ENCODE measurements at regions not wholly inside any gene's neighbourhood (a gene's known extent, or its start where the extent isn't known, plus 50 kb on each side); places are given as distances from the start of the nearest gene placed in this dataset.
"Not testable (repeated sequence)": the region's sequence is repeated elsewhere in the genome, so short reads cannot be mapped to it uniquely, and the experiment has no call there.

- TF ChIP-seq CTCF (IDR thresholded peaks at IDR 0.05; ENCODE audit: low read depth, low read length) = no peak
Observed at GRCh38 chr18:1542230-1542774, 637.6 kb downstream of the ADCYAP1 start.

GRCh38 chr18:1544016-1544415, 639.3 kb downstream of the ADCYAP1 start:
- no peak for TF ChIP-seq CTCF (IDR thresholded peaks at IDR 0.05; ENCODE audit: low read depth, low read length)
- no peak overlapping the region for H3K4me3 ChIP-seq (ENCODE audit: low read depth, low read length)

More at GRCh38 chr18:1542230-1542774, 637.6 kb downstream of the ADCYAP1 start:
- no peak overlapping the region for H3K4me3 ChIP-seq (ENCODE audit: low read depth, low read length)

- not testable (repeated sequence) for H3K4me3 ChIP-seq (ENCODE audit: low read depth, low read length)
Observed at GRCh38 chr18:1557711-1558110, 653.0 kb downstream of the ADCYAP1 start.

GRCh38 chr18:1559563-1559962, 654.9 kb downstream of the ADCYAP1 start:
- no peak overlapping the region for H3K4me3 ChIP-seq (ENCODE audit: low read depth, low read length)
- no peak for TF ChIP-seq CTCF (IDR thresholded peaks at IDR 0.05; ENCODE audit: low read depth, low read length)

GRCh38 chr18:1564793-1565192, 660.1 kb downstream of the ADCYAP1 start:
- H3K4me3 ChIP-seq (ENCODE audit: low read depth, low read length) = no peak overlapping the region
- TF ChIP-seq CTCF (IDR thresholded peaks at IDR 0.05; ENCODE audit: low read depth, low read length) = no peak

GRCh38 chr18:1571206-1571605, 666.5 kb downstream of the ADCYAP1 start:
- no peak for TF ChIP-seq CTCF (IDR thresholded peaks at IDR 0.05; ENCODE audit: low read depth, low read length)
- H3K4me3 ChIP-seq (ENCODE audit: low read depth, low read length) = no peak overlapping the region

- H3K4me3 ChIP-seq (ENCODE audit: low read depth, low read length) = no peak overlapping the region
- TF ChIP-seq CTCF (IDR thresholded peaks at IDR 0.05; ENCODE audit: low read depth, low read length) = no peak
Observed at GRCh38 chr18:1573732-1574131, 669.1 kb downstream of the ADCYAP1 start.

GRCh38 chr18:1575084-1575483, 670.4 kb downstream of the ADCYAP1 start:
- no peak overlapping the region for H3K4me3 ChIP-seq (ENCODE audit: low read depth, low read length)
- TF ChIP-seq CTCF (IDR thresholded peaks at IDR 0.05; ENCODE audit: low read depth, low read length) = no peak

All from WI38 (cell line).